HG02943 (cell line): ENCODE measurements at regions not wholly inside any gene's neighbourhood (a gene's known extent, or its start where the extent isn't known, plus 50 kb on each side); places are given as distances from the start of the nearest gene placed in this dataset.

ENCODE experiments used
- ATAC-seq: cut with Tn5 transposase; IDR thresholded peaks from one replicate; pipeline ENCODE4 v1.9.1; 2021; ENCODE audit warnings: mild to moderate bottlenecking, low read depth, moderate library complexity; ENCODE audit not compliant: unreplicated experiment

DNA sequence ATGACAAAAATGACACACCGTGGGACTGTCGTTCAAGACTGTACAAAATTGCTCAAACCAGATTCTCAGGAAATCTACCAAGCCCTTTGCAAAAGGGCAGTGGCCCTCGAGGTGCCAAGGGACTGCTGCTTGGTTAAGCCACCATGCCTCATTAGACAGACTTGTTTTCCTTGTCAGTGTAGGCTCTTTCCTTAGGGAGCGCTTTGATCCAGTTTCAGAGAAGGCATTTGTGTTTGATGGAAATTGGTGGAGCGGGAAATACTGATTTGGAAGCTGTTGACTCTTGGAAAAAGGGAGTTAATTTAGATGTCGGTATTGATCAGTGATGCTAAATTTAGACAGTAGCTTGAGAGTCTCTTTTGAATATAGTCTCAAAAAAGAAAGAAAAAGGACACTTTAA is 304.3 kb upstream of the UMPS start:
- ATAC-seq = no peak

DNA sequence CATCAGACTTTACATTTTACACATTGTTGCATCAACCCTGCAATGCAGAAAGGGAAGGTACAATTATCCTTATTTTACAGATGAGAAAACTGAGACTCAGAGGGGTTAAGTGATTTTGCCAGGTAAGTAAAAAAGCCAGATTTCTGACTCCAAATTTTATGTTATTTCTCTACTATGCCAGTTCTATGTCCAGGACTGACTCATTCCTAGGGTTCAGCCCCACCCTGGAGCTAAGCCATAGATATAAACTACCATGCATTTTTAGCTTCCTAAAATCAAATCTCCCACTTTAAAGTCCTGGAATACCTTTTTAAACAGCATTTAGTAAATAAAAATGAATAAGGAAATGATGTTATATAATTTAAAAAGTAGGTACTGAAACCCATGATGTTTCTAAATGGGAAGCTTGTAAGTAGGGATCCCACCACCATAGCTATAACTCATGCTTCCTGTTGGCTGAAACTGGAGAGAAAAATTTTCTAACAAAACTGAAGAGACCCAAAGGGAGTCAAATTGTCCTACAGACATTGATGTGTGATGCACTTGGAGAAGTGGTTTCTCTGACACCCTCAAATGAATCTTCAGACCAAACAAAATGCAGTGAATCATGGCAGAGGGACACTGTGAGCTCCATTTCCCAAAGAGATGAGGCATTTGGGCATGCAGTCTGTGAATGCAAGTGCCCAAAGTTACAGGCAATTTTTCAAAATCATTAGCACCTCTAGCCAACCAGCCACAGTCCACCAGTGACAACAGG is 301.7 kb upstream of the UMPS start:
- no peak for ATAC-seq

DNA sequence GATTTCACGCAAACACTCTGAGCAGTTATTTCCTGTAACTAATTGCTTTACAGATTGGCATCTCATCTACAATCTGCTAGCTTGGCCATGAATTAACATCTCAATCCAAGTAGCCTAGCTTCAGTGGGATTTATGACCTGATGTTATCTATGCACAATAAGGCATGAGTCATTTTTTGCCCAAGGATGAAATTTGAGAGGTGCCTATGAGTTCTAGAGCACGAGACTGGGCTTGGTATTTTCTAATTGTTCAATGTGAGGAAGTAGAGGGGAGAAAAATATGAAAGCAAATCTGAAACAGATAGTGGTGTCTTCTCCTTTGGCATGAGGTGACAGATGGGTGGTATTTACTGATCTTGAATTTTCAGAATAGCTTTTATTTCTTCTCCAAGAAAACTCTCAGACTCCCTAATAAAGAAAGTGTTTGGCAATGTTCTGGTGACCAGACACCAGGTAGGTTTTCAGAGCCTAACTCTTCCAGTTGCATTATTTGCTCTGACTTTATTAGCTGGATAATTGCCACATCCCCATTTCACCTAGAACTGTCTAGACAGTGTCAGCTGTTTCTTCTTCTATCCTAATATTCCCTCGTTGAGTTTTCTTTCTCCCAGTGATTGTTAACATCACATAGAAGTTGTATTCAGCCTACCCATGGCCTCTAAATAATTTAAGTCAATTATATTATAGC is 301.0 kb upstream of the UMPS start:
- ATAC-seq = no peak

GRCh38 chr3:124431331-124431994 is 298.8 kb upstream of the UMPS start:
- ATAC-seq = no peak

DNA sequence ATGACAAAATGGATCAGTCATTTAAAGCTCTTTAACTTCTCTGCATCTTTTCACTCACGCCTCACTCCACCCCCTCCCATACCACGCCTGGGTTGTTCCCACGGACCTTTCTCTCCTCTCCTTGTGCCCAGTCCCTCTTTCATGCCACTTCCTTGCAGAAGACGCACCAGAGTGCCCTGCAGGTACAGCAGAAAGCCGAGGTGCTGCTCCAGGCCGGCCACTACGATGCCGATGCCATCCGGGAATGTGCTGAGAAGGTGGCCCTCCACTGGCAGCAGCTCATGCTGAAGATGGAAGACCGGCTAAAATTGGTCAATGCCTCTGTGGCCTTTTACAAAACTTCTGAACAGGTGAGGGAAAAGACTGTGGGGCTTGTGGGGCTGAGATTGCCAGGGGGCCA is 296.1 kb upstream of the UMPS start:
- ATAC-seq = no peak

GRCh38 chr3:124435467-124435866 is 294.8 kb upstream of the UMPS start:
- ATAC-seq = no peak

DNA sequence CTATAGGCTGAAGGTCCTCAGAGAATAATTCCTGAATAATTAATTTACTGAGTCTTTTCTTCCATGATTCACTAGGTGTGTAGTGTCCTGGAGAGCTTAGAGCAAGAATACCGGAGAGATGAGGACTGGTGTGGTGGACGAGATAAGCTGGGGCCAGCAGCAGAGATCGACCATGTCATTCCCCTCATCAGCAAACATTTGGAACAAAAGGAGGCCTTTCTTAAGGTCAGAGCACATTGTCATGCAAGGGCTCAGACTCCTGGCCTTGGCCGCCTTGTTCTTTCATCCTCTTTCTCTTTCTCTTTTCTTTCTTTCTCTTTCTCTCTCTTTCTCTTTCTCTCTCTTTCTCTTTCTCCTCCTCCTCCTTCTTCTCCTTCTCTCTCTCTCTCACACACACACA is 291.4 kb upstream of the UMPS start:
- ATAC-seq = no peak

DNA sequence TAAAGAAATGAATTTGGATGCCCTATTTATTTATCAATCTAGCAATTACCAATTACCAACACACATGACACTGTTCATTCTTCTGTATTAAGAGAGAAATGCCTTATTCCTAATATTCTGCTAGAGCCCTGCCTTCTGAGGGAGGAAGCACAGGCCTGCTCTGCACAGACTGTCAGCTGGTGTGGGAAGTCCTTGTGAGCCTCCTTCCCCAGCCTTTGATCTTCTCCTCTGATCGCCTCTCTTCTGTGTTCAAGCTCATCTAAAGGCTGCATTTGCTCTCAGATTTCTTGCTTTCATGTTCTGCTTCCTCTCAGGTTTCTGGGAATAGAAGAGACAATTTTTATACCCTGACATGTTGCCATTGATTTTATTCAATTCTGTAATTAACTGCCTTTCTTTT is 290.6 kb upstream of the UMPS start:
- no peak for ATAC-seq

GRCh38 chr3:124441766-124442165 is 288.5 kb upstream of the UMPS start:
- ATAC-seq = no peak

DNA sequence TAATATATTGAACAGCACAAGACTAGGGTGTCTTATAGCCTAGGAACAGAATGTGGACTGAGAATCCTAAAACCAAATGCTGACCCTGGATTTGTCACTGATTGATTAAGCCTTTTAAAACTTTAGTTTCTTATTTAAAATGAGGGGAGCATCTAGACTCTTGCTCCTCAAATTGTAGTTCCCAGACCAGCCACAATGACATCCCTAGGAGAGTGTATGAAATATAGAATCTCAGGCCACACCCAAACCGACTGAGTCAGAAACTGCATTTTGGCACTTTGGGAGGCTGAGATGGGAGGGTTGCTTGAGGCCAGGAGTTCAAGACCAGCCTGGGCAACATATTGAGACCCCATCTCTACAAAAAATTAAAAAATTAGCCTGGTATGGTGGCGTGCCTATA is 287.8 kb upstream of the UMPS start:
- no peak for ATAC-seq

DNA sequence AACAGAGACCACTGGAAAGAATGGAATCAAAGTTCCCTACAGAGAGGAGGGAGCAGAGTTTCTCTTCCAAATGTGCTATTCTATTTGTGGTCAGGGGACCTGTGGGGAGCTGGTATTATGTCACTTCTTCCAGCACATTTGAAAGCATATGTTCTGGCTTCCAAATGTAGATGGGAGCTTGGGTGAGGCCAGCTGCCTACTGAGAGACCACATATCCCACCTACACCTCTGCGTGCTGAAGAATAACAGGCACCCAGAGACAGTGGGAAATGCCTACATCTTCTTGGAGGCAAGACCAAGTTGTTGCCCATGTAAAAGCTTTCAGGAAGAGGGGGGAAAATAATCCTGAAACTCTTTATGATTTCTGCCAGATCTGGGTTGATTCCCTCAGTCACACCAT is 286.8 kb upstream of the UMPS start:
- ATAC-seq = no peak

DNA sequence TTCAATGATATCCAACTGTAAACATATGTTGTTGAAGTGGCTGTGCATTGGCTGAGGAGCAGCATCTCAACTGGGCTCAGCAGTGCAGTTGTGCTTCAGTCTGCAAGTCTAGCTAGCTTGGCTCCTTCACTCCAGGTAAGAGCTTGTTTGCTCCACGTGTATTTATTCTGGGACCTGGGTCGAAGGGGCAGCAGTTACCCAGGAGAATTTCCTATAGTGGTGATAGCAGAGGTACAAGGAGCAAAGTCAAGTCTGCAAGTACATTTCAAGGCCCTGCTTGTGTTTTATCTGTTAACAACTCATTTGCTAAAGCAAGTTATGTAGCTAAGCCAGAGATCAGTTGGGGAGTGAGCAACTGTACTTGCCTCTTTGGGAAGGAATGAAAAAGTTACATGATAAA is 286.2 kb upstream of the UMPS start:
- ATAC-seq = no peak

GRCh38 chr3:124444896-124445295 is 285.4 kb upstream of the UMPS start:
- ATAC-seq = no peak

- no peak for ATAC-seq
Observed at GRCh38 chr3:124447845-124448244, 282.4 kb upstream of the UMPS start.

DNA sequence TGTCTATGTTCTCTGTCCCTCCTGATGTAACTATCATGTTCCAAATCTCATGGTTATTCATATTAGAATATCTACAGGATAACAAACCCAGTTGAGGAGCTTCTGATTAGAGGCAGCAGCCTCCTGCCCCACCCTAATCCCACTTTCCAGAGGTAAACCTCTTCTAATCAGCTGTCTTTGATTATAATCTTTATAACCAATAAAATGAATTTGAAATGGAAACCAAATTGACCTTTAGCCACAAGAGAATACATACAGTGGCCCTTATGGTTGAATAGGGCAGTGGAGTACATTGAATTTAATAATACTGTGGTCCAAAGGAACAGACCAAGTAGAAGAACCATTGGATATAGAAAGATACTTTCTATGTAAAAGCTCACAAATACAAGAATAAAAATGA is 281.3 kb upstream of the UMPS start:
- ATAC-seq = no peak

- ATAC-seq = no peak
Observed at GRCh38 chr3:124450366-124450765, 279.9 kb upstream of the UMPS start.

GRCh38 chr3:124451630-124452317 is 278.5 kb upstream of the UMPS start:
- no peak for ATAC-seq

- no peak for ATAC-seq
Observed at GRCh38 chr3:124453189-124453588, 277.1 kb upstream of the UMPS start.

DNA sequence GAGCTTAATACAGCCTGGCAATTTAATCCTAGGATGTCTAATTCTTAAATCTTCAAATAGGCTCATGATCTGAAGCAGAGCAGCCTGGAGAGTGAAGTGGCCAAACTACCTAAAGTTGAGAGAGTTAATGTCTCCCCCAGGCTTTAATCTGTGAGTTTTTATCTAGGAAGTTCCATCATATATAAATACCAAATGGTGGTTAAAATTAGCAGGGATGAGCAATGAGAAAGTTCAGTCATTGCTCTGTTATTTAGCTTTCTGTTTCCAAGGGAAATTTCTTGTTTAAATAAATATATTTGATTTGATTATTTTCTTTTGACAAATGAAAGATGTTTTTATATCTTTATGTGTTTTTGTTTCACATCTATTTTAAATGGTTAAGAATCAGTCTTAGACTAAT is 274.4 kb upstream of the UMPS start:
- ATAC-seq = no peak

DNA sequence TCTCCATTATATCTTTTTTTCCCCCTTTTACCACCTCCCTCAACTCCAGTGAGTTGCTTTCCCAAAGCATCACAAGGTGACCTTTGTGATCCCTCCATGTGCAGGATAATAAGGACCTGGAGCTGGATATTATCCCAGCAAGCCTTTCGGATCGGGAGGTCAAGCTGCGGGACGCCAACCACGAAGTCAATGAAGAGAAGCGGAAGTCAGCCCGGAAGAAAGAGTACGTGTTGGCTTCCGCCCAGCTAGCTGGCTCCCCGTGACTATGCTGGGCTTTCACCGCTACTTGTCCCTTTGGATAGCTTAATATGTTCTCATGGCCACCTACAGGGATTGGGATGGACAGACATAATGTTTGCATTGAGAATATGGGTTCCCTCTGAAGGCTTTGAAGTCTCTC is 273.7 kb upstream of the UMPS start:
- no peak for ATAC-seq

GRCh38 chr3:124459678-124460077 is 270.6 kb upstream of the UMPS start:
- ATAC-seq = no peak
